ENCODE measurements at regions not wholly inside any gene's neighbourhood (a gene's known extent, or its start where the extent isn't known, plus 50 kb on each side); places are given as distances from the start of the nearest gene placed in this dataset.

DNA sequence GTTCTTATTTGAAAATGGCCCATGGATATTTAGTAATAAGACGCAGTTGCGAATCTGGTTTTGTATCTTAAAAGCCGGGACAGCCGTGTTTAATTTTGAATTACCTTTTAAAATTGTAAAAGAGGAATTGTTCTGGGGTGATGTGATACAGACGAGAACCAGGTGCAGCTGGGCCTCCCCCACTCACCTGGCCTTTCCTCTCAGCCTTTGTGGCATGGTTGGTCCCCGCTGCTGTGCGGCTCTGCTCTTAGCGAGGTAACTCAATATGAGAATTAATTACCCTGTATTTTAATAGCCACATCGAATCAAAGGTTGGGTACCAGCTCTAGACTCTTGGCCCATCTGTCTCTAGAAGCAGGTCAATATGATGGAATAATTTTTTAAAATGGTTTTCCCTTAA is 56.5 kb upstream of the DACT2 start:
- FAIRE-seq = no peak
- ChIA-PET POLR2A (ENCODE audit: partially characterized antibody) (no interaction called here), CTCF (ENCODE audit: partially characterized antibody) (interaction anchor here (0.7 to 2.3 kb wide), 5 partner anchors 9 to 1892 kb away, joined by 3 to 5 read pairs (median 3); no protein-coding TSS in a partner anchor)
- Histone ChIP-seq H3K79me1 (ENCODE audit: low read depth, low read length) (no peaks in the 10 kb centered on the region), H3K79me2 (ENCODE audit: control insufficient read depth in 1 of 2, insufficient read depth in 2 of 2, low read length in 2 of 2) (no peaks in the 10 kb centered on the region), H4K5ac (ENCODE audit: insufficient read length, low read depth, low read length) (no peak overlapping the region), H4K8ac (ENCODE audit: extremely low read depth, insufficient read depth, low read length) (no peak overlapping the region), H3K14ac (ENCODE audit: insufficient read length) (no peak overlapping the region), H3K9ac (replicated peaks in 1 of 4; ENCODE audit: extremely low read depth in 1 of 4, low read depth in 3 of 4, low read length in 3 of 4) (no peak overlapping the region), H2BK20ac (ENCODE audit: low read length) (no peak overlapping the region), H3K36me3 (ENCODE audit: control insufficient read depth in 2 of 4, insufficient read depth in 4 of 4, low read length in 3 of 4) (no peaks in the 10 kb centered on the region), H2BK120ac (replicated peaks; ENCODE audit: low read depth, low read length) (no peak overlapping the region), H2BK5ac (ENCODE audit: low read depth, low read length) (no peak overlapping the region), H3K23me2 (ENCODE audit: low read depth, low read length) (no peaks in the 10 kb centered on the region), H3K4me2 (ENCODE audit: insufficient read depth in 1 of 2, low read depth in 2 of 2, low read length in 2 of 2) (no peak overlapping the region), H4K20me1 (replicated peaks in 1 of 2; ENCODE audit: control insufficient read depth in 1 of 2, insufficient read depth in 2 of 2, low read length in 2 of 2) (no peaks in the 10 kb centered on the region), H3K27ac (ENCODE audit: low read depth, low read length) (no peak overlapping the region), H4K91ac (replicated peaks; ENCODE audit: insufficient read length, low read length) (no peak overlapping the region), H3K56ac (replicated peaks; ENCODE audit: insufficient read length, low read depth, low read length) (no peak overlapping the region), H3K27me3 (replicated peaks in 1 of 4; ENCODE audit: control insufficient read depth in 3 of 4, extremely low read depth in 1 of 4, insufficient read depth in 3 of 4, low read length in 3 of 4) (no peaks in the 10 kb centered on the region), H2AFZ (ENCODE audit: low read length) (no peak overlapping the region), H3K9me3 (ENCODE audit: insufficient read depth in 2 of 2, low read depth in 1 of 2, low read length in 1 of 2) (peaks cover 8 to 30% of the 10 kb centered on the region in 2 experiments; a peak in 3 of 4 replicates), H3K4me3 (ENCODE audit: extremely low read depth in 1 of 4, insufficient read depth in 2 of 4, low read depth in 3 of 4, low read length in 4 of 4) (no peak overlapping the region), H3K4ac (replicated peaks; ENCODE audit: insufficient read length, low read depth, low read length) (no peak overlapping the region), H3K18ac (ENCODE audit: extremely low read depth, low read length) (no peak overlapping the region), H2BK12ac (ENCODE audit: low read depth, low read length) (no peak overlapping the region), H3K23ac (ENCODE audit: insufficient read length) (no peak overlapping the region), H2BK15ac (ENCODE audit: low read length) (no peak overlapping the region), H2AK5ac (ENCODE audit: low read depth, low read length) (no peak overlapping the region), H3K4me1 (replicated peaks in 1 of 4; ENCODE audit: control insufficient read depth in 3 of 4, insufficient read depth in 4 of 4, low read length in 3 of 4) (no peaks in the 10 kb centered on the region)
- no peak for DNase-seq (ENCODE audit: low read depth in 1 of 2, low spot score in 2 of 2)
- TF ChIP-seq TCF12 (IDR thresholded peaks at IDR 0.05; ENCODE audit: low read depth, low read length) (no peak), POLR2AphosphoS5 (IDR thresholded peaks at IDR 0.05; ENCODE audit: low read depth, low read length) (no peak), YY1 (IDR thresholded peaks at IDR 0.05; ENCODE audit: low read depth, low read length) (no peak), MAFK (IDR thresholded peaks at IDR 0.05; ENCODE audit: low read depth, low read length) (no peak), CEBPB (IDR thresholded peaks at IDR 0.05; ENCODE audit: low read depth, low read length) (no peak), FOSL1 (IDR thresholded peaks at IDR 0.05; ENCODE audit: insufficient read depth, low read depth, low read length) (no peak), RAD21 (IDR thresholded peaks at IDR 0.05 in 1 of 2, conservative IDR thresholded peaks at IDR 0.05 in 1 of 2; ENCODE audit: low read depth in 2 of 2, low read length in 2 of 2) (no peak), EP300 (IDR thresholded peaks at IDR 0.05; ENCODE audit: borderline replicate concordance in 1 of 2, low read depth in 2 of 2, low read length in 2 of 2) (no peak), RFX5 (IDR thresholded peaks at IDR 0.05; ENCODE audit: borderline replicate concordance, low read depth, low read length) (no peak), KDM5A (IDR thresholded peaks at IDR 0.05; ENCODE audit: low read length) (no peak), HDAC2 (IDR thresholded peaks at IDR 0.05; ENCODE audit: borderline replicate concordance in 1 of 2, low read depth in 2 of 2, low read length in 2 of 2) (no peak)
- TF ChIP-seq, protein P1, sequence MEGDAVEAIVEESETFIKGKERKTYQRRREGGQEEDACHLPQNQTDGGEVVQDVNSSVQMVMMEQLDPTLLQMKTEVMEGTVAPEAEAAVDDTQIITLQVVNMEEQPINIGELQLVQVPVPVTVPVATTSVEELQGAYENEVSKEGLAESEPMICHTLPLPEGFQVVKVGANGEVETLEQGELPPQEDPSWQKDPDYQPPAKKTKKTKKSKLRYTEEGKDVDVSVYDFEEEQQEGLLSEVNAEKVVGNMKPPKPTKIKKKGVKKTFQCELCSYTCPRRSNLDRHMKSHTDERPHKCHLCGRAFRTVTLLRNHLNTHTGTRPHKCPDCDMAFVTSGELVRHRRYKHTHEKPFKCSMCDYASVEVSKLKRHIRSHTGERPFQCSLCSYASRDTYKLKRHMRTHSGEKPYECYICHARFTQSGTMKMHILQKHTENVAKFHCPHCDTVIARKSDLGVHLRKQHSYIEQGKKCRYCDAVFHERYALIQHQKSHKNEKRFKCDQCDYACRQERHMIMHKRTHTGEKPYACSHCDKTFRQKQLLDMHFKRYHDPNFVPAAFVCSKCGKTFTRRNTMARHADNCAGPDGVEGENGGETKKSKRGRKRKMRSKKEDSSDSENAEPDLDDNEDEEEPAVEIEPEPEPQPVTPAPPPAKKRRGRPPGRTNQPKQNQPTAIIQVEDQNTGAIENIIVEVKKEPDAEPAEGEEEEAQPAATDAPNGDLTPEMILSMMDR (IDR thresholded peaks at IDR 0.05; ENCODE audit: control extremely low read depth in 1 of 3, insufficient read depth in 1 of 3, low read depth in 1 of 3, low read length in 3 of 3) = no peak
- WGBS, 2 experiments (ENCODE audit: extremely low coverage in 1 of 2, insufficient coverage in 1 of 2, insufficient read length in 1 of 2, insufficient replicate concordance in 2 of 2, low coverage in 1 of 2, low lambda C conversion rate in 2 of 2, missing lambda C conversion rate in 1 of 2) = 93% methylated on average over 9 of the region's 9 CpGs; no CpG with 5 or more reads in 1 of the 2 experiments
